Astrocyte (in vitro differentiated cells and primary cell): ENCODE measurements at regions not wholly inside any gene's neighbourhood (a gene's known extent, or its start where the extent isn't known, plus 50 kb on each side); places are given as distances from the start of the nearest gene placed in this dataset.

ENCODE experiments used
- DNase-seq: peaks from one replicate; pipeline ENCODE4 v3.0.0-alpha.2; 2010; ENCODE audit warnings: low read depth
- FAIRE-seq: peaks from 2 replicates; lab custom pipeline; 2011; peaks lifted over from hg19 to GRCh38; lab: Jason Lieb, UNC
- H2AFZ ChIP-seq: 2 replicates; pipeline ENCODE4 v1.6.0; 2012; ENCODE audit warnings: low read depth, low read length, inconsistent platforms
- H3K27ac ChIP-seq: 2 replicates; pipeline ENCODE4 v1.5.1; 2011; ENCODE audit warnings: low read depth, low read length, inconsistent platforms
- H3K27me3 ChIP-seq: 2 replicates; pipeline ENCODE4 v1.6.0; 2011; ENCODE audit warnings: low read length, inconsistent platforms; ENCODE audit not compliant: insufficient read depth
- H3K36me3 ChIP-seq: 2 replicates; pipeline ENCODE4 v1.5.1; 2011; ENCODE audit warnings: low read length, inconsistent platforms; ENCODE audit not compliant: insufficient read depth
- H3K4me1 ChIP-seq: 2 replicates; pipeline ENCODE4 v1.5.1; 2011; ENCODE audit warnings: low read length, inconsistent platforms; ENCODE audit not compliant: insufficient read depth
- H3K4me2 ChIP-seq: 2 replicates; pipeline ENCODE4 v1.6.0; 2012; ENCODE audit warnings: low read length, inconsistent platforms
- H3K4me3 ChIP-seq: 2 replicates; pipeline ENCODE4 v1.5.1; 2011; ENCODE audit warnings: low read depth, mild to moderate bottlenecking, low read length, inconsistent platforms; ENCODE audit not compliant: insufficient read depth
- H3K79me2 ChIP-seq: 2 replicates; pipeline ENCODE4 v1.6.0; 2012; ENCODE audit warnings: mild to moderate bottlenecking, low read length, inconsistent platforms; ENCODE audit not compliant: insufficient read depth
- H3K9ac ChIP-seq: 2 replicates; pipeline ENCODE4 v1.6.0; 2012; ENCODE audit warnings: mild to moderate bottlenecking, low read length, inconsistent platforms
- H3K9me3 ChIP-seq: 2 replicates; pipeline ENCODE4 v1.5.1; 2012; ENCODE audit warnings: low read depth, mild to moderate bottlenecking, low read length, inconsistent platforms; ENCODE audit not compliant: insufficient read depth
- H4K20me1 ChIP-seq: 2 replicates; pipeline ENCODE4 v1.6.0; 2012; ENCODE audit warnings: low read length, inconsistent platforms; ENCODE audit not compliant: insufficient read depth
- H3K27ac Mint-ChIP-seq: one replicate; pipeline ENCODE4 v1.8.0; 2021; ENCODE audit warnings: mild to moderate bottlenecking, mixed read lengths; ENCODE audit not compliant: unreplicated experiment
- H3K27me3 Mint-ChIP-seq: one replicate; pipeline ENCODE4 v1.8.0; 2021; ENCODE audit warnings: low read depth, mixed read lengths; ENCODE audit not compliant: unreplicated experiment
- H3K36me3 Mint-ChIP-seq: one replicate; pipeline ENCODE4 v1.8.0; 2021; ENCODE audit warnings: low read depth, mixed read lengths; ENCODE audit not compliant: unreplicated experiment
- H3K4me1 Mint-ChIP-seq: one replicate; pipeline ENCODE4 v1.8.0; 2021; ENCODE audit warnings: low read depth, mixed read lengths; ENCODE audit not compliant: unreplicated experiment
- H3K4me3 Mint-ChIP-seq: one replicate; pipeline ENCODE4 v1.8.0; 2021; ENCODE audit warnings: mild to moderate bottlenecking, moderate library complexity, mixed read lengths; ENCODE audit not compliant: unreplicated experiment
- H3K9me3 Mint-ChIP-seq: one replicate; pipeline ENCODE4 v1.8.0; 2021; ENCODE audit warnings: mild to moderate bottlenecking, mixed read lengths; ENCODE audit not compliant: unreplicated experiment
- CTCF ChIP-seq: IDR thresholded peaks from 2 replicates; pipeline ENCODE4 v1.5.1; 2011; ENCODE audit warnings: low read depth, mild to moderate bottlenecking, inconsistent platforms, low read length, moderate library complexity; ENCODE audit not compliant: insufficient read depth
- EZH2 ChIP-seq: IDR thresholded peaks from 2 replicates; pipeline ENCODE4 v1.6.1; 2012; ENCODE audit warnings: mild to moderate bottlenecking, low read length, inconsistent platforms; ENCODE audit not compliant: insufficient read depth

GRCh38 chr4:63316633-63317032, 1092.6 kb downstream of the TECRL start:
- no peak overlapping the region for H2AFZ ChIP-seq
- TF ChIP-seq CTCF (no peak), EZH2 (no peak)
- no peaks in the 10 kb centered on the region for H4K20me1 ChIP-seq
- no peak overlapping the region for H3K4me3 ChIP-seq
- no peaks in the 10 kb centered on the region for H3K4me1 Mint-ChIP-seq
- no peak for DNase-seq
- H3K36me3 ChIP-seq, result no peaks in the 10 kb centered on the region
- FAIRE-seq, result no peak
- no peak overlapping the region for H3K4me2 ChIP-seq
- H3K27me3 Mint-ChIP-seq, result no peaks in the 10 kb centered on the region
- peaks cover 2% of the 10 kb centered on the region for H3K9me3 Mint-ChIP-seq
- H3K36me3 Mint-ChIP-seq, result no peaks in the 10 kb centered on the region
- no peaks in the 10 kb centered on the region for H3K9me3 ChIP-seq
- no peaks in the 10 kb centered on the region for H3K27me3 ChIP-seq
- no peak overlapping the region for H3K27ac Mint-ChIP-seq
- no peaks in the 10 kb centered on the region for H3K79me2 ChIP-seq
- no peak overlapping the region for H3K4me3 Mint-ChIP-seq
- no peak overlapping the region for H3K27ac ChIP-seq
- no peak overlapping the region for H3K9ac ChIP-seq
- no peaks in the 10 kb centered on the region for H3K4me1 ChIP-seq

GRCh38 chr4:63315651-63316050, 1093.6 kb downstream of the TECRL start:
- H3K4me1 ChIP-seq, result no peaks in the 10 kb centered on the region
- no peak overlapping the region for H3K4me3 ChIP-seq
- FAIRE-seq, result no peak
- H3K9ac ChIP-seq, result no peak overlapping the region
- no peak overlapping the region for H3K27ac Mint-ChIP-seq
- H3K36me3 ChIP-seq, result no peaks in the 10 kb centered on the region
- no peaks in the 10 kb centered on the region for H3K9me3 ChIP-seq
- H4K20me1 ChIP-seq, result no peaks in the 10 kb centered on the region
- DNase-seq, result no peak
- no peaks in the 10 kb centered on the region for H3K4me1 Mint-ChIP-seq
- H3K79me2 ChIP-seq, result no peaks in the 10 kb centered on the region
- H3K27me3 ChIP-seq, result no peaks in the 10 kb centered on the region
- H3K9me3 Mint-ChIP-seq, result peaks cover 2% of the 10 kb centered on the region
- H3K4me2 ChIP-seq, result no peak overlapping the region
- H2AFZ ChIP-seq, result no peak overlapping the region
- no peak overlapping the region for H3K4me3 Mint-ChIP-seq
- no peak overlapping the region for H3K27ac ChIP-seq
- no peaks in the 10 kb centered on the region for H3K27me3 Mint-ChIP-seq
- H3K36me3 Mint-ChIP-seq, result no peaks in the 10 kb centered on the region
- no peak for TF ChIP-seq CTCF
- TF ChIP-seq EZH2, result no peak

- TF ChIP-seq CTCF (no peak), EZH2 (no peak)
- Histone ChIP-seq H3K9ac (no peak overlapping the region), H3K9me3 (no peaks in the 10 kb centered on the region), H3K27me3 (no peaks in the 10 kb centered on the region), H3K4me1 (no peaks in the 10 kb centered on the region), H3K27ac (no peak overlapping the region), H3K4me3 (no peak overlapping the region), H2AFZ (no peak overlapping the region), H4K20me1 (no peaks in the 10 kb centered on the region), H3K36me3 (no peaks in the 10 kb centered on the region), H3K4me2 (no peak overlapping the region), H3K79me2 (no peaks in the 10 kb centered on the region)
- FAIRE-seq (no peak), DNase-seq (no peak)
- H3K27ac Mint-ChIP-seq, result no peak overlapping the region
- H3K36me3 Mint-ChIP-seq, result no peaks in the 10 kb centered on the region
- no peaks in the 10 kb centered on the region for H3K4me1 Mint-ChIP-seq
- no peaks in the 10 kb centered on the region for H3K9me3 Mint-ChIP-seq
- H3K4me3 Mint-ChIP-seq, result no peak overlapping the region
- H3K27me3 Mint-ChIP-seq, result no peaks in the 10 kb centered on the region
These were observed 1100.6 kb downstream of the TECRL start for GRCh38 chr4:63308697-63309096.
